Inflammatory macrophage treated with lipopolysaccharide for 1 hour (primary cell): ENCODE measurements at regions not wholly inside any gene's neighbourhood (a gene's known extent, or its start where the extent isn't known, plus 50 kb on each side); places are given as distances from the start of the nearest gene placed in this dataset.

Experiments used
- DNase-seq, 2 donors: peaks; one replicate each; pipeline ENCODE4 v3.0.0-alpha.2; 2020 to 2022

DNA sequence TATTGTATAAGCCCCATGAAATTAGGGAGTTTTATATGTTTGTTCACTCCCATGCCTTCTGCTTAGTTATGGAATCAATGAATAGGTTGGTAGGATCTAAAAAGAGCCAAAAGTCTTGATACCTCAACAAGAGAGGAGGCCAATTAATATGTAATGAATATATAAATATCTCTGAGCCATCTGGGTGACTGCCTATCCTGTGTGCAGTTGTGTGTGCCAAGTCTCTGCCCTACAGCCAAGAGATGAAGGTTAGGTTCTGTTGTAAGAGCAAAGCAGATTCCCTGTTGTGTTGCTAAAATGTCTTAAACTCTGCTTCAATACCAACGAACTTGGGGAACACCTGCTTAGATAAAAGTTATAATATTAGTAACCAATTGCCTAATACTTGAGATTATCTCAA lies 61.8 kb upstream of the GORAB start:
- no peak for DNase-seq

DNA sequence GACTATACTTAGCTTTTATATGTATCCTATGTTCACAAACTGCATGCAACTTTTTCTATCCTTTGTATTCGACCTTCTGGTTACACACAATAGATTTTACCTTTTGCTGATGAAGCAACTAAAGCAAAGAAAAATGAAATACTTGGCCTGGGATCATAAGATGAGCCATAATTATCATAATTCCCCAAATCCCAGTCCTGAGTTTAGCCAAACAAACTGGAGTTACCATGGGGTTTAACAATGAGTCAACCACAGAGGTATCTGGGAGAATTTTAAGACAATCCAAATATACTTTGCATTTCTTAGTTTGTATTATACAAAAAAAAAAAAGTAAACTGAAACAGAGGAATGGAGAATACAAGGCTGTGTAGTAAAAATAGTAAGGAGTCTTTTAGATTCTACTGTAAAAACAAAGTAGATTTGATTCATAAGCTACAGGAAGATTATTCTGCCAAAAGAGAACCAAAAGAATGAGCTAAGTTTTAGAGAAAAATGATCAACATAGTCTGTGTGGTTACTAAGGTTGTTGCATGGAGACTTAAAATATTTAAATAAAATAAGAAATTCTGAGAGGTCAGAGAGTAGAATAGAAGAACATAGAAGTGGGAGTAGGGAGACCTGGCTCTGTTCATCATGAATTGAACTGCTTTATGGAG lies 60.4 kb upstream of the GORAB start:
- DNase-seq = no peak

DNA sequence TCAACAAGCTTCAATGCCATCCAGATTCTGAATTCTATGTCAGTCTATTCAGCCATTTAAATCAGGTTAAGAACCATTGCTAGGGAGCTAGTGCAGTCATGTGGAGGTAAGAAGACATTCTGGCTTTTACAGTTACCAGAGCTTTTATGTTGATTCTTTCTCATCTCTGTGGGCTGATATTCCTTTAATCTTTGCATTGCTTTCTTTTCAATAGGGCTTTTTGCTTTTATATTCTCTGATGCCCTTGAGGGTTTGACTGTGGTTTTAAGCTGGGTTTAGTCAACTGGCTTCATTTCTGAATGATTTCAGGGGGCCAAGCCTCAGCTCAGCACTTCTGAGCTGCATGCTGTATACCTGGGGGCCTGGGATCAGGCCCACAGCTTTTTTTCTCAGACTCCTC lies 51.0 kb upstream of the GORAB start:
- no peak for DNase-seq
